ENCODE measurements at regions not wholly inside any gene's neighbourhood (a gene's known extent, or its start where the extent isn't known, plus 50 kb on each side); places are given as distances from the start of the nearest gene placed in this dataset.

DNA sequence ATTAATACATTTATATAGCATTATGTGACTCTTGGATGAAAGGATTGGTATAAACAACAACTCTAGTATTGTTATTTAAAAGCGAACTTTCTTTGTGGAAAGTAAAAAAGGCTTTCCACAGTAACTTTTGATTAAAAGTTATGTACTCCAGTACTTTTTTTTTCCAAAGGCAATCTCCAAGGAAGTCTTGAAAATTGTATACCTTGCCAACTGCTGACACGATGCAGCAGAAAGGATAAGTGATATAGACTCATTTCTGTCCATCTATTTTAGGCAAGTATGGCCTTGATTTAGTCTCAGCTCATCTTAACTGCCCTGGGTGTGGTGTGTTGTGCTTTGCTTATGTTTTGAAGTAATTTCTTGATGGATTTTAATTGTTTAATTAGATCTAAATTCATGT is 79.7 kb downstream of the OTOL1 start:
- TF ChIP-seq, protein P1, sequence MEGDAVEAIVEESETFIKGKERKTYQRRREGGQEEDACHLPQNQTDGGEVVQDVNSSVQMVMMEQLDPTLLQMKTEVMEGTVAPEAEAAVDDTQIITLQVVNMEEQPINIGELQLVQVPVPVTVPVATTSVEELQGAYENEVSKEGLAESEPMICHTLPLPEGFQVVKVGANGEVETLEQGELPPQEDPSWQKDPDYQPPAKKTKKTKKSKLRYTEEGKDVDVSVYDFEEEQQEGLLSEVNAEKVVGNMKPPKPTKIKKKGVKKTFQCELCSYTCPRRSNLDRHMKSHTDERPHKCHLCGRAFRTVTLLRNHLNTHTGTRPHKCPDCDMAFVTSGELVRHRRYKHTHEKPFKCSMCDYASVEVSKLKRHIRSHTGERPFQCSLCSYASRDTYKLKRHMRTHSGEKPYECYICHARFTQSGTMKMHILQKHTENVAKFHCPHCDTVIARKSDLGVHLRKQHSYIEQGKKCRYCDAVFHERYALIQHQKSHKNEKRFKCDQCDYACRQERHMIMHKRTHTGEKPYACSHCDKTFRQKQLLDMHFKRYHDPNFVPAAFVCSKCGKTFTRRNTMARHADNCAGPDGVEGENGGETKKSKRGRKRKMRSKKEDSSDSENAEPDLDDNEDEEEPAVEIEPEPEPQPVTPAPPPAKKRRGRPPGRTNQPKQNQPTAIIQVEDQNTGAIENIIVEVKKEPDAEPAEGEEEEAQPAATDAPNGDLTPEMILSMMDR (IDR thresholded peaks at IDR 0.05; ENCODE audit: insufficient read depth, low read depth, low read length, missing control alignments) = no peak
- DNase-seq (ENCODE audit: low read depth) = no peak
- no peak overlapping the region for H3K4me3 ChIP-seq (ENCODE audit: low read length)

DNA sequence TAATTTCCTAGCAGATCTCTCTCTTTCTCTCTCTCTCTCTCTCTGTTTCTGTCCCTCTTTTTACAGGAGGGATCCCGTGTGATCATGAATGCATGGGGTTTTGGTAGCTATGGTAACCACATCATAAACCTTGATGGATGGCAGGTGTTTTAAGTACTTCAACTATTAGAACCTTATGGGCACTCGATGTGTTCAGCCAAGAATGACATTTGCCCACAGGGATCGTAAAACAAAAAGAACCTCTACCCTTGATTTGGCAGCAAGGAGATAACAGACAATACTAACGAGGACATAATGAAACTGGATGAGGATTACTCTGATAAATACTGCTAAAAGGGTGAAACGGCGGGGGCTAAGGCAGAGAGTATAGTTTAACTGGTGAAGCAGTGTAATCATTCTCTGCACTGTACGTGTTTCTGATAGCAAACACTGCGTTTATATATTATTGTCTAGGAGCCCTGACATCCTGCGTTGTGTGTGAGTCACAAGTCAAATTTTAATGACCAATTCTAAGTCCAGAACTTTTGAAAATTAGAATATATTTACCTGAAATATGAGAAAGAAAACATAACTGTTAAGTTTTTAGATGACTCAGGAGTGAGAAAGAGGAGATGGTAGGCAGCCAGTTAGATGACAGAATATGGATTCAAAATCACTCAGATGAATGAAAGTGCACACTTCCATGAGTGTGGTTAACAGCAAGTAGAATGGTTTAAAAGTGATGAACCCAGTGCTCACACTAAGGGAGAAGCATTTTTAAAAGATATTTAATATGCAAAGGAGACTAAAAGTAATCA is 80.3 kb downstream of the OTOL1 start:
- no peak for DNase-seq (ENCODE audit: low read depth)
- TF ChIP-seq, protein P1 (IDR thresholded peaks at IDR 0.05; ENCODE audit: insufficient read depth, low read depth, low read length, missing control alignments) = no peak
- no peak overlapping the region for H3K4me3 ChIP-seq (ENCODE audit: low read length)

GRCh38 chr3:161577662-161578061 is 81.1 kb downstream of the OTOL1 start:
- no peak overlapping the region for H3K4me3 ChIP-seq (ENCODE audit: low read length)
- DNase-seq (ENCODE audit: low read depth) = no peak
- TF ChIP-seq, protein P1 (IDR thresholded peaks at IDR 0.05; ENCODE audit: insufficient read depth, low read depth, low read length, missing control alignments) = no peak

DNA sequence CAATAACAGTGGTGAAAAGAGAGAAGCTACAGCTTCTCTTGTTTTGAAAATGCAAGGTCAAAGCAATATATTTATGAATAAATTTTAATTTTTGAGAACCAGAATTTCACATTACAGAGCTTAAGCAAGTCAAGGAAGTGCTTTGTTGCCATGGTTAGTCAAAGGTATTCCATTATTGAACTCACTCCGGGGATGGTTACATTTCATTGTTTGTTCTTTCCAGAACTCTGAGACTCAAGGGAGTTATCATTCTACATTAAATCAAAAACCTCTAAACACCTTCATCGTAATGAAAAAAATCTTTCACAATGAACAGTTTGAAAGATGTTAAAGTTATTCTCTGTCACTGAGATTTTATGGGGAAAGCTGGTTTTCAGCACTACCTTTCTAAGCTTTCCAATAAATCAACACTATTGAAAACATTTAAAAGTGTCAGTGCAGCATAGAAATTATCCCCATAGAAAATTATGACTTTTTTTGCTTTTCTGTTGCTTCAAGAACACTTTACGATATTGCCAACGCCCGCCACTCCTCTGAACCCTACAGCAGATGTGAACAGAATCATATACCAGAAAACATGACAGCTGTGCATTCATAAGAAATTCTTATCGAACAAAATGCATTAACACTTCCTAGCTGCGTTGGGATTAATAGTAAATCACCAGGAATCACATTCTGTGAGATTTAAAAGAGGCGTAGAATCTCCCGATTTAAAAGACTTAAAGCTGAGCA is 83.0 kb downstream of the OTOL1 start:
- no peak for DNase-seq (ENCODE audit: low read depth)
- TF ChIP-seq, protein P1 (IDR thresholded peaks at IDR 0.05; ENCODE audit: insufficient read depth, low read depth, low read length, missing control alignments) = no peak
- no peak overlapping the region for H3K4me3 ChIP-seq (ENCODE audit: low read length)

- no peak overlapping the region for H3K4me3 ChIP-seq (ENCODE audit: low read length)
- TF ChIP-seq, protein P1 (IDR thresholded peaks at IDR 0.05; ENCODE audit: insufficient read depth, low read depth, low read length, missing control alignments) = no peak
- DNase-seq (ENCODE audit: low read depth) = no peak
Observed at GRCh38 chr3:161585922-161586321, 89.3 kb downstream of the OTOL1 start.

- DNase-seq (ENCODE audit: low read depth) = no peak
- H3K4me3 ChIP-seq (ENCODE audit: low read length) = no peak overlapping the region
- TF ChIP-seq, protein P1 (IDR thresholded peaks at IDR 0.05; ENCODE audit: insufficient read depth, low read depth, low read length, missing control alignments) = no peak
Observed at GRCh38 chr3:161586556-161587235, 90.1 kb downstream of the OTOL1 start.

All from epithelial cell of esophagus (primary cell).